ENCODE measurements at regions not wholly inside any gene's neighbourhood (a gene's known extent, or its start where the extent isn't known, plus 50 kb on each side); places are given as distances from the start of the nearest gene placed in this dataset.

DNA sequence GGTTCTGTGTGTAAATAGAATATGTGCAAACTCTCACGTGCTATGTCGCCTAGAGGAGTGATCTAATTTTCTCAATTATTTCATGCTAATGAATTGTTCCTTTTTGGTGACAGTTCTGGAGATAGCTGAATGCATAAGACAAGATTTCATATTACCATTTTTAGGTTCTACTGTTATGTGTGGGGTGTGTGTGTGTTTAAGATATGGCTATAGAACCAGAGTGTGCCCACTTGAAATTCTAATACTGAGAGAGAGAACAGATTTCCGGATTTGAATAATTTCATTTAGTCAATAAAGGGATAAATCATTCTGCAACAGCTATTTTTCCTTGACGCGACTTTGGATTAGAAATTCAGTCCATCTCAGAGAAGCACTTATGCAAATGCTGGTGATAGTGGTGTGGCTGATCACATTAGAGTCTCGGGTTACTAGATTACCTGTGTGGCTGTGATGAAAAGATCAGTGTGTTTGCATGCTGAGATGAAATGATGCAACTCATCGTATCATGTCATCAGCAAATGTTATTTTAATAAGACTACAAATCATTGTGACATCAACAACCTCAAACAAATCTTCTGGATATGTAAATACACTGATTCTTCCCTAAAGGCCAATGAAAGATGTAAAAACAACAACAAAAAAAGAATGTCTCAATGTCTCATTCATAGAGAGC, 415.9 kb downstream of the EPHA4 start:
- no peak for DNase-seq (ENCODE audit: low spot score)

DNA sequence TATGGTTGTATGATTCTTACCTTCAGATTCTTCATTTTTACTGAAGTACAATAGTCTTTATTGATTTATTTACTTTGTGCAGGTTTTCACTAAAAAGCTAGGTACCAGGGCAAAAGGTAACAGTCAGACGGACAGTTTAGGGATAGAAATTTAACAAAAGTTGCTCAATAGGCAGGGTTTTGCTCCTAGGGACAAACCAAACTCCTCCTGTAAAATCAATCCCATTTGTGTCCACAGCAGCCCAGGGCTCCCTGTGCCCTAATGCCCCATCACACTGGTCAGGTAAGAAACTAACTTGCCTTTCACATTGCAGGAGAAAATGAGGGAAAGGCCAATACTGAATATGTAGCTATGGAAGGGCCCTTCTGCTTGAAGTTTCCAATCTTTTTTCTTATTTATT, 410.9 kb downstream of the EPHA4 start:
- no peak for DNase-seq (ENCODE audit: low spot score)

DNA sequence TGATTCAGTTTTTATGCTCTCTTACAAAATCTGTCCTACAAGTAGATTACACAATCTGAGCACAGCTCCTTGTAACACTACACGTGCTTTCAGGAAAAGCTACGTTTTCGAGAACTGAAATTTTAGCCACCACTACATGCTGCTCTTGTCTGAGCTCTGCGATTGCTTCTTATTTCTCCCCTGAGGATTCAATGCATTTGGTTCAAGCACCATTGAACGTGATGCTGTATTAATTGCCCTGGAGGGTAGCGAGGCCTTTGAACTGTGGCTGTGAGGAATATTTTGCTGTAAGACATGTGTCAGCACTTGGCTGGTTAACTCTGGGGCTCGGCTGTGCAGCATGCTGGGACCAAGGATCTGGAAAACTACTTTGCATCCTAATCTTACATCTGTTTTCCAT, 405.8 kb downstream of the EPHA4 start:
- no peak for DNase-seq (ENCODE audit: low spot score)

DNA sequence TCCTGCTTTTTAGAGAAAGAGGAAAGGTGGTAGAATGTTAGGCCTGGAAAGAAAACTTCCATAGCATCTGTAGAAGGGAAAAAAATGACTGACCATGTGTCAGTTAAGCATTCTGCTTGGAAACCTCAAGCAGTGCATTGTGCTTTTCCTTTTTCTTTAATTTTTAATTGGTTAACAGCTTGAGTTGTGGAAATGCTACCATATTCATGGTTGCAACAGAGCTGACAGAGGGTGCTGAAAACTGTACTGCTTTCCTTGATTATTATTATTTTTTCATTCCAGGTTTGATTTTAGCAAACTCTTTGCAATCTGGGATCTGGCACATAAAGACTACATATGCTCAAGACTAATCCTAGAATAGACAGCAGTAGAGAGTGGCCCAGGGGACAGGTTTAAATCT, 404.5 kb downstream of the EPHA4 start:
- DNase-seq (ENCODE audit: low spot score): no peak

DNA sequence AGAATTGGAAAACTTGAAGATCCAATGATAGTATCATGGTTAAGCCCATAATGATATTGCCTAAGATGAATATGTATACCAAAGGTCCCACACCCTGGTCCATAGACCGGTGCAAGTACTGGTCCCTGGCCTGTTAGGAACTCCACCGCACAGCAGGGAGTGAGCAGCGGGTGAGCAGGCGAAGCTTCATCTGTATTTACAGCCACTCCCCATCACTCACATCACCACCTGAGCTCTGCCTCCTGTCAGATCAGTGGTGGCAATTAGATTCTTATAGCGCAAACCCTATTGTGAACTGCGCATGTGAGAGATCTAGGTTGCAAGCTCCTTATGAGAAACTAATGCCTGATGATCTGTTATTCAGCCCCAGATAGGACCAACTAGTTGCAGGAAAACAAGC, 402.4 kb downstream of the EPHA4 start:
- DNase-seq (ENCODE audit: low spot score): no peak

DNA sequence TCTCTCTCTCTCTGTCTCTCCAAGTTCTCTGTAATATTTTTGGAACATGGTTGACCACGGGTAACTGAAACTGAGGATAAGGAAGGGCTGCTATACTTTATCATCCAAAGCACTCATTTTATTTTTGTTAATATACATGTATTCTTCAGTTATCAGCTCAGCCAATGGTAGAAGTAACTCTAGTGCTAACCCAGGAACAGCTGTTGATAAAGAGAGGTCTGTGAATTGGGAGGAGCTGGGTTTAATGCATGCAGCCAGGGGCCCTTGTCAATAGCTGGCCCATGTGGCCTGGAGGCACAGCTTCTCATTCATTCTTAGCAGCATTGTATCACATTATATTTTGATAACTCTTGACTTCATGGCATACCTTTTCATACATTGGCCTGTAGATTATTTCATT, 401.6 kb downstream of the EPHA4 start:
- no peak for DNase-seq (ENCODE audit: low spot score)

DNA sequence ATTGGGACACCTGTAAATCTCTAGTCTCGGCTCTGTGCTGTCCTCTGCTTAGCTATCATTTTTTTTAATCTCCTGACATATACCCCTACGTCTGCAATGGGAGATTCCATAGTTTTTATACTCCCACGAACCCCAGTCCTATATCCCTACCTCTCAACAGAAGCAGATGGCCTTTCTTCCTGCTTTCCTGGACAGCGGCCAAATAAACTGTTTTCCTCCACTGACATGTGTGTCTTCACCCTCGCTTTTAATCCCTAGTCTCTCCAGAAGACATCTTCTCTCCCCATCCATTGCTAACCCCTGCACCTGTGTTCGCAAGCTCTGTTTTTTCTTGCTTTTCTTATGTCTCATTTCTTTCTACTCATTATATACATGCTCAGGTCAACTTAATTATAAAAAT, 395.4 kb downstream of the EPHA4 start:
- DNase-seq (ENCODE audit: low spot score): no peak

DNA sequence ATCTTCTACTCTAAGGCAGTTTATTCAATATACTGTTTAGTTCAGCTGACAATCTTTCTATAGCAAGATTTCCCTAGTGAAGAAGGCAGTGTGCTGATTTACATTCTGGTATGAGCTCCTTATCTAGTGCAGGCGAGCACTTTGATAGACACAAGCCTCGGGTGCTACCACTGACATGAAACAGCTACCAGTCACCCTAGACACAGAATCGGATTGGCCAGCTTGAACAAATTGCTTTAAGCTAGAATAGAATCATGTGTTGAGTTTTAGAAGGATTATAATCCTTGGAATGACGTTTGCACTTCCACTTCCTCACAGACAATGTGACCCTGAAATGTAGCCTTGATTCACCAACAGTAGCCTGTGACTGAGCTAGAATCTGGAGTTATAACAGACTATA, 394.0 kb downstream of the EPHA4 start:
- no peak for DNase-seq (ENCODE audit: low spot score)

DNA sequence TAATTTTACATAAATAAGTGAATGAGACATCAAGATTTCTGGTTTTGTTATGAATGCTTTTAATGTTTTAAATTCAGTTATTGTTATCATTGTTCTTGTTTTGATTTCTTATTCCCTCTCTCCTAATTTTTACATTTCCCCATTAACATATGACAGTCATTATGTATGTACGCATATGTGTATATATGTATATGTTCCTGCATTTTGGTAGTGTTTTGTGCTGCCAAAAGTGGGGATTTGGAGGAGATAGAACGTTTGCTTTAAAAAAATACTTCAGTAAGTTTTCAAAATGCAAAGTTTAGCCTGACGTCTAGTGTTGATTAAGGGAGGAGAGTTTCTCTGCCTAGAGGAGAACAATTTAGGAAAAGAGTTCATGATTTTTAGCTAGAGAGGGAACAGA, 385.2 kb downstream of the EPHA4 start:
- no peak for DNase-seq (ENCODE audit: low spot score)

DNA sequence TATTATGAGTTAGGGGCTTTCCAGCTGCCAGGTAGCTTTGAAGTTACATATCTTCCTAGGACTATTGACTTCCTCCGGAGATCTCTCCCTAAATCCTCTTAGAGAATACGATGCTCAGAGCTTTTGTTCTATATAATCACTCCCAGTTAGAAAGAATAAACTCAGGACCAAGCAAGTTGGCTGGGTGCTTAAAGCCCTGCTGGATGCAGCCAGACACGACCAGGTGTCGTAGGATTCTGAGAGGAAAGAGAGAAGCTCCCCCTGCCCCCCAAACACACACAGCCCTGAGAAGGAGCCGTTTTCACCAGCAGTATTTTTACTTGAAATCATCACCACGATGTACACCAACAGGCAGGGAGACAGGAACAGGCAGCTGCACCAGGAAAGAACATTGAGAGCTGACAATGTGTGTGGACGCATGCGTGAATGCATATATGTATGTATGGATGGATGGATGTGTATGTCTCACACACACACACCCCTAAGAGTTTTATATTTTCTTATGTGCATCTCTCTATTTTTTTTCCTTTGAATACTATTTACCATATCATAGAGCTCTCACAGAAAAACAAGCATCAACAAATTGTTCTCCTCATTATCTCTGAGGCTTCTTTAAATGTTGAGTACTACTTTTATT, 382.6 kb downstream of the EPHA4 start:
- no peak for DNase-seq (ENCODE audit: low spot score)

DNA sequence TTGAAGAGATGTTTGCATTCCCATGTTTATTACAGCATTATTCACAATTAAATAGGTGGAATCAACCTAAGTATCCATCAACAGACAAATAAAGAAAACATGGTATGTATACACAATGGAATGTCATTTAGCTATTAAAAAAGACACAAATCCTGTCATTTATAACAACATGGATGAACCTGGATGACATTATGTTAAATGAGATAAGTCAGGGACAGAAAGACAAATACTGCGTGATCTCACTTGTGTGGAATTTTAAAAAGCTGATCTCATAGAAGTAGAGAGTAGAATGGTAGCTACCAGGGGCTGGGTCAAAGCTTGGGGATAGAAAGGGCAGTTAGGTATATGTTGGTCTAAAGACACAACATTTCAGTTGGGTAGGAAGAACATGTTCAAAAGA, 376.3 kb downstream of the EPHA4 start:
- no peak for DNase-seq (ENCODE audit: low spot score)

DNA sequence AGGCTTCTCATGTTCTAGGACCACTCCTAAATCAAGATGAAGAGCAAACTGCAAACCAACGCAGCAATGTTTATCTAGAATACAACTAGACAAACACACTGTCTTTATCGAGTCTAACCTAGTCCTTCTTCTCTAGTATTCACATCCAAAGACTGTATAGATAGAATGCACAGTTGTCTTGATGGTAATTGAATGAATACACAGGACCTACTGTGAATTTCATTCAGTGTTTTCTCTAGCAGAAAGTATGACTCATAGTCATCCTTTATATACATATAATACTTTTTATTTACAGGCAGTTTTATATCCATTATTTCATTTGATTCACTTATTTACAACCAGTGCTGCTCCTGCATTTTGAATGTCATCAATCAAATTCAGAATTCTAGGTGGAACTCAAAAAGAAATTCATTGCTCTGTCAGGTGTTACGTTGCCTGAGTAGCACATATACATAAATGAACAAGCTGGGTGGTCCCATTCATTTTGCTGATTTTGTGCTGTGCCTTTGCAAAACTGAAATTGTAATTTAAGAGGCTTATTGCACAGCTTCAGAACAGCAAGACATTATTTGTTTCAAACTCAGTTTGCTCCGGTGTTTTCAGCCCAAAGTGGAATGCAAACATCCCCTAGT, 374.8 kb downstream of the EPHA4 start:
- DNase-seq (ENCODE audit: low spot score): no peak

DNA sequence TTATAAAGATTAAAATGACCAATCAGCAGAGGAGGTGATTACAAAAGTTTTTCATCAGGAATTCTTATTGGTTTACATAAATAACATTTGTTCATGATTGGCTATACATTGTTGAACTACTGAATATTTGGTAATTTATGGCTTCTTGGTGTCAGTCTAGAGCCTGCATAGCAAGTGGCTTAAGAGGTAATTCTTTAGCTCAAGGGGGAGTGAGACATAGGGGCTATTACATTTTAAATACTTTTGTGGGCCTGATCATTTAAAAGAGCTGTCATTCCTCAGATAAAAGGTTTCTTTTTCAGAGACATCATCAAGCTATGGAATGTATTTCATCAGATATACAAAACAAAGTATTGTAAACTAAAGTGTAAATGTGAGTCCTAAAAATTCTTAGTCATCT, 373.8 kb downstream of the EPHA4 start:
- no peak for DNase-seq (ENCODE audit: low spot score)

DNA sequence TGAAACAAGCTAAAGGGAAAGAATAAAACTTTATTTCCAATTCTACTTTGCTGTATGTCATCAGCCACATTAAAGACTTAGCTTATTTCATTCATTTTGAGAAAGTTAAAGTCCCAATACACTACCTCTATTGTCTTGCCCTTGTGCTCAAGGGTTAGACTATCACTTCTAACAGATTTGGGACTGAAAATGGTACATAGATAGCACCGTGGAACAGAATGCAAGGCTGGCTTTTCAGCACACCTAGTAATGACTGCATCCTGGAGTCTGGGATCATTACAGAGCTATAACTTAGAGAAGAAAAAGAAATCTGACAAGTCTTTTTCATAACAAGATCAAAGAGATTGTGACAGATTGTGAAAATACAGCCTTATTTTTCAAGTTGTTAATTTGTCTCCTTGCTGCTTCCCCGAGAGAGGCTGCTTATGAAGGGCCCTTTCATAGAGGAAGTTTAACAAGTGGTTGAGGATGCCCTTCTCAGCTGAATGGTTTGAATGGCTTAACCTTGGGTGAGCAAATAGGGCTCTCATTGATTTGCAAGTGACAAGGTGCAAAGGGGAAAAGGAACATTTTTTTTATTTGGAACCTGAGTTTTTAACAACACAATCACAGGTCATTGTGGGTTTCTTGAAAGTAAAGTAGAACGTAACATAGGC, 371.8 kb downstream of the EPHA4 start:
- DNase-seq (ENCODE audit: low spot score): no peak

DNA sequence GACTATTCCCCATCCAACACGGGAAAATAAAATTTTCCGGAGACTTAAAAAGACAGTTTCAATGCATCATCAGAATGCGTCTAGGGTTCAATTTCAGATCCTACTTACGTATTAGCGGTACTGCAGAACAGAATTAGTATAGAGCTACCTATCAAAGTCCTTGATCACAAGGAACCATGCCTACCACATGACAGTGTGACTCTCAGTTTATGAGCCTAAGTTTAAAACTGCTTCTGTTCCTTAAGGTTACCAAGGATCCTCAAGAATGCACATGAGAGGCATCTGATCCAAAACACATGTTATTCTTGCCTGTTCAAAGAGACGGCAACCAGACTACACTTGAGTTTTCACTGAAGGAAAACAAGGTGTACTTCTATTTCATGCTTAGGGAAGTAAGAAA, 369.7 kb downstream of the EPHA4 start:
- DNase-seq (ENCODE audit: low spot score): no peak

DNA sequence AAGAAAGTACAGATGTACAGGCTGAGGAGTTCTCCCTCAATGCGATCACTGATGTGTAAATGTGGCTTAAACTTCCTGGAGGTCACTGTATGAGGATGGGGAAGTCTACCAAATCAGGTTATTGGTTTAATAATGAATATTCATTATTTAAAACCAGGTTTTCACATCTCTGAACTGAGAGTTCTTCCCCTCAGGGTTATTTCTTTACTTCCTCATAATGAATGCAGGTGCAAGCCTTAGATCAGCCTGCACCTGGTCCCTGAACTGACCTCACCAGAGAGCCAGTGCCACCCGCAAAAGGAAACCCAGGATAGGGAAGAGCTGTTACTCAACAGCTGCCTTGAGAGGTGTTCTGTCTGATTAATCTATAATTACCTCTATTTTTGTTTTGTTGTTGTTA, 369.0 kb downstream of the EPHA4 start:
- DNase-seq (ENCODE audit: low spot score): no peak

DNA sequence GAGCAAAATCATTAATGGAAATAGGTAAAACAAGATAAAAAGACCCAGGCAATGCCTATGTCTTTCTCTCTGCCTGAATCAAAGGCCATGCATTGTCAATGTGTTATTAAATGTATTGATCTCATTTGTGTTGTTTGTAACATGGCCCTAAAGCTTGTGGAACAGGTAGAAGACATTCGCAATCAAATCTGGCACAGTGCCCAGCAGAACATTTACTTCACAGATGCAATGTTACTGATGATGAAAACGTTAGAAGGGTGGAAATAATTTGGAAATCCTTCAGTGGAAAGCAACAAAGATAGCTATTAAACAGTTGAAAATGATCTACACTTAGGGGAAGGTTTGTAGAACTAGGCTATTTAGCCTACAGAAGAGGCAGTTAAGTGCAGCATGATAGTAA, 368.2 kb downstream of the EPHA4 start:
- DNase-seq (ENCODE audit: low spot score): no peak

DNA sequence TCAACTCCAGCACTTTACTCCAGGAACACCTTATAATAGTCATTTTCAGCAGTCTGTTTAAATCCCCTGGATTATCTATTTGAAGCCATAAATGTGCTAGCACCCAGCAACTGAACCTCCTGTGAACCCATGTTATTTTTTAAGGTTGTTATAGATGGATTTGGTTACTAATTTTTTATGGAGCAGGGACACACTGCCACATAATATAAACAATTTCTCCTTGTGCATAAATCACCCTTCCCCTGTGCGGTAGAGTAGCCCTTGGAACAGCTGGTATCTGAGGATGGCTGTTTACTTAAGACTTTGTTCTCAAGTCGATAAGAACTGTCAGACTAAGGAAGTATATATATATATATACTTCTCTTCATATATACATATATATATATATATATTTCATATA, 367.4 kb downstream of the EPHA4 start:
- no peak for DNase-seq (ENCODE audit: low spot score)

DNA sequence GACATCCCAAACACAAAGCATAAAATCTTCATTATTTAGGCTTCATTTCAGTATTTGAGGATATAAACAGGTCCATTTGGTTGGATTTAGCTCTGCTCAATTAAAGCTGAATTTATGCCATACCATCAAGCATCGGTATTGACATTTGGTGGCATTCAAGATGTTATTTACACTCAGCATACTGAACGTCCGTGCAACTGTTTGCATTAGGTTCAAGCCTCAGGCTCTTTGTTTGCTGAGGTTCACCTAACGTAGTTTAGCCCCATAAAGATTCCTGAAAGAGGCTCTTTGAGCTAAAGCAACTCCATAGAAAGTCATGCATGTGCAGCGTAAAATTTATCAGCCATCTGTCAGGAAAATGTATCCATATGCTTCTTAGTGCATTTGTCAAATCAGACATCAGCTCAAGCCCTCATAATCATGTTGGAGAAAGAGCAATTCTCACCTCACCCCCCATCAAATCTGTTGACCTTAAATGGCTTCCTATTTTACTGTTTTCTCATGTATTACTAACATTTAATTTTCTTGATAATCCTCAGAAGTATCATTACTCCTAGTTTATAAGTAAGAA, 366.9 kb downstream of the EPHA4 start:
- DNase-seq (ENCODE audit: low spot score): no peak

DNA sequence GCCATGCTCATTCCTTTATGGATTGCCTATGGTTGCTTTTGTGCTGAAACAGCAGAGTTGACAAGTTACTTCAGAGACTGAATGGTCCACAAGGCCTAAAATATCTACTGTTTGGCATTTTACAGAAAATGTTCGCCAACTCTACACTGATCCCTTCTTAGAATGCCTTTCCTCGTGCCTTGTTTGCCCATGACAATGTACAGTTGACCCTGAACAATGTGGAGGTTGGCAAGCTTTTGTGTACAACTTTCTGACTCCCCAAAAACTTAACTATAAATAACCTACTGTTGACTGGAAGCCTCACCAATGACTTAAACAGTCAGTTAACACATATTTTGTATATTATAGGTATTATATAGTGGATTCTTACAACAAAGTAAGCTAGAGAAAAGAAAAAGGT, 361.4 kb downstream of the EPHA4 start:
- DNase-seq (ENCODE audit: low spot score): no peak

DNA sequence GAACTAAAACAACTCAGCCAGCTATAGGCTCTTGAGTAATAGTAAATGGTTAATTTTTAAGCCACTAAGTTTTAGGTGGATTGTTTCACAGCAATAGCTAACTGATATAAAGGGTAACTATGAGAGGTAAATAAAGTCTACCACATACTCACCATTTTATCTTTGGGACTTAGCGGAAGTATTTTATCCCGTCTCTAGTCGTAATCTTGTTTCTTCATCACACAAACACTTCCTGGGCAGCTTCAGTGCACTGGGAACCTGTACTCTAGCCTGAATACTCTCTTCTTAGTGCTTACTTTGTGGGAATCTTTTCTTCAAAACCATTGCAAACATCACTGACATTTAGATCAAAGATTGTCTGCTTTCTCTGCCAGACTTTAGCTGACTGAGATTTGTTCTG, 360.5 kb downstream of the EPHA4 start:
- no peak for DNase-seq (ENCODE audit: low spot score)

DNA sequence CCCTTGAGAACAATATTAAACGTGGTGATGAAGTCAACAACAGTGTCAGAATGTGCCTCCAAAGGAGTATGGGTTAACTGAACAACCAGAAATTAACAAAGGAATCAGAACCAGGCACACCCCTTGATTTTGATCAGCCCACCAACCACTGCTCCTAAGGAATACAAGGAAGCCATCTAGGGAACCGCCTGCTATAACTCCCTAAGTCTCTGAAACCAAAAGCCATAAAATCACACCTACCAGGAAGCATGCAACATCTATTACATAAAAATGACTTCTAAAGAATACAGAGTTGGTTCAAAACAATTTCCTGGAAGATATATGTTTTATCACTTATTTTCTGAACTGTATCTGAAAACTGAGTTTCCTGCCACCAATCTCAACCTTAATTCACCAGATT, 360.0 kb downstream of the EPHA4 start:
- DNase-seq (ENCODE audit: low spot score): no peak

DNA sequence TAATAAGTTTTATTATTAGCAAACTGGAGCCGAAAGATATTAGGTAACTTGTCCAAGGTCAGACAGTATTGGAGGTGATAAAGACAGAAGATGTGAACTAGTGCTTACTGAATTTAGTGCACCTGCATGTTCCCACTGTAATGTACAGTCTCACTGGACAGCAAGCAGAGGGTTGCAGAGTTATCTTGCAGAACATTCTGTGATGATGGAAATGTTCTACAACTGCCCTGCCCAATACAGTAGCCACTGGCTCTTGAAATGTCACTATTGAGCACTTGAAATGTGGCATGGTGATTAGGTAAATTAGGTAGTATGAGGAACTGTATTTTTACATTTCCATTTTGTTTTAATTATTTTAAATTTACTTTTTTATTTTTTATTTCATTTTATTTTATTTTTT, 356.6 kb downstream of the EPHA4 start:
- no peak for DNase-seq (ENCODE audit: low spot score)

All from putamen (tissue), 1 donor.